Astrocyte of the cerebellum (primary cell): ENCODE measurements at regions not wholly inside any gene's neighbourhood (a gene's known extent, or its start where the extent isn't known, plus 50 kb on each side); places are given as distances from the start of the nearest gene placed in this dataset.

Experiments
- DNase-seq: peaks from one replicate; pipeline ENCODE4 v3.0.0-alpha.2; 2011; ENCODE audit warnings: low read depth
- H3K4me3 ChIP-seq: 2 replicates; pipeline ENCODE4 v1.5.1; 2011; ENCODE audit warnings: mild to moderate bottlenecking, low read depth, low read length, moderate library complexity
- in situ Hi-C: cut with HindIII; loops from 2 replicates; pipeline ENCODE4 v1.10.0; 2017; ENCODE audit warnings: low sequenced_read_pairs
- TF ChIP-seq, protein P1 (sequence below): IDR thresholded peaks from 2 replicates; pipeline ENCODE4 v1.5.1; 2012; ENCODE audit warnings: low read length, low read depth, moderate library complexity, mild to moderate bottlenecking; ENCODE audit errors: missing control alignments

DNA sequence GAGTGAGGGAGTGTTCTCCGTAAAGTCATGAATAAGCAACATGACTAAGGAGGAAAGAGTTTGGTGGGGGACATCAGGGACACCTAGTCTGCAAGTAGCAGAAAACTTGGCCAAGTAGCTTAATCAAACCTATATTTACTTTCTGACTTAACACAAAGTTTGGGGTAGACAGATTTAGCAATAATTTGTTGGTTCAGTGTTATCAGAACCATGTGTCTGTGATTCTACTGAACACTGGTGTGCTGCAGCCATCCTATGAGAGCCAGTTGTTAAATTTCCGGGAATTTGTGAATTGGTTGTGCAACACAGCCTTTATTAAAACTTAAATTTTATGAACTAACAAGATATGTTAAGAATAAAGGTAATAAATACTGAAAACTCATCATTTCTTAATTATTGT is 469.3 kb downstream of the C4orf33 start:
- in situ Hi-C loops, result no loop called here
- TF ChIP-seq, protein P1, sequence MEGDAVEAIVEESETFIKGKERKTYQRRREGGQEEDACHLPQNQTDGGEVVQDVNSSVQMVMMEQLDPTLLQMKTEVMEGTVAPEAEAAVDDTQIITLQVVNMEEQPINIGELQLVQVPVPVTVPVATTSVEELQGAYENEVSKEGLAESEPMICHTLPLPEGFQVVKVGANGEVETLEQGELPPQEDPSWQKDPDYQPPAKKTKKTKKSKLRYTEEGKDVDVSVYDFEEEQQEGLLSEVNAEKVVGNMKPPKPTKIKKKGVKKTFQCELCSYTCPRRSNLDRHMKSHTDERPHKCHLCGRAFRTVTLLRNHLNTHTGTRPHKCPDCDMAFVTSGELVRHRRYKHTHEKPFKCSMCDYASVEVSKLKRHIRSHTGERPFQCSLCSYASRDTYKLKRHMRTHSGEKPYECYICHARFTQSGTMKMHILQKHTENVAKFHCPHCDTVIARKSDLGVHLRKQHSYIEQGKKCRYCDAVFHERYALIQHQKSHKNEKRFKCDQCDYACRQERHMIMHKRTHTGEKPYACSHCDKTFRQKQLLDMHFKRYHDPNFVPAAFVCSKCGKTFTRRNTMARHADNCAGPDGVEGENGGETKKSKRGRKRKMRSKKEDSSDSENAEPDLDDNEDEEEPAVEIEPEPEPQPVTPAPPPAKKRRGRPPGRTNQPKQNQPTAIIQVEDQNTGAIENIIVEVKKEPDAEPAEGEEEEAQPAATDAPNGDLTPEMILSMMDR, result no peak
- H3K4me3 ChIP-seq, result no peak overlapping the region
- no peak for DNase-seq

DNA sequence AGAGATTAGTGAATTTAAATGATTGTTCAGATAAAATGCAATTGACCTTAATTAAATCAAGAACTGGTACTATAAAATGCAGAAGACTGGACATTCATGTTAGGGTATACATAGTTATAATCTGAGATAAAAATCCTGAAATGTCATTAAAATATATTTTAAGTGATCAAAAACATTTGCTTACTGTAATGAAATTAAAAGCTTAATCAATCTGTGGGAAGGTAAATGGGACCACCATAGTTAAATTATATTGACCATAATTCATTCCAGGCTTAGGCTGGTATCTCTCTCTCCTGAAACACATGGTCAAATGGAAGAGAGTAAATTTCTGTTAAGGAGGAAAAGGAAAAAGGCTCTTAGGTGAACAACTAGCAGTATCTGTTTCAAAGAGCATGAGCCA is 474.4 kb downstream of the C4orf33 start:
- DNase-seq, result no peak
- H3K4me3 ChIP-seq, result no peak overlapping the region
- TF ChIP-seq, protein P1, result no peak
- in situ Hi-C loops, result no loop called here

DNA sequence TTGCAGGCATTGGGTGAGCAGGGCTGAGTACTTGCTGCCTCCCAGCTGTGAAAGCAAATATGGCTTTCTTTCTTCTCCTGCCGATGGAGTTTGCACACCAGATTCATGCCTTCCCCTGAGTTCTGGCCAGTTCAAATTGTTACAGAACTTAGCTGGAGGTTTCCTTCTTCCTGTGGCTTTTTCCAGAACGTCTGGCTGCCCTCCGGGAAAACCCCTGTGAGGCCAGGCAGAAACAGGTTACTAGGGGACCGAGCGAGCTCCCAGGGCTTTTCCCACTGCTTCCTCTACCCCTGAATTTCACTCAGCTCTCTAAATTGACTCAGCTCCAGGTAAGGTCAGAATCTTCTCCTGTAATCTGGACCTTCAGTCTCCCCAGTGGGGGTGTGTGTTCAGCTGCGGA is 482.4 kb downstream of the C4orf33 start:
- no peak overlapping the region for H3K4me3 ChIP-seq
- in situ Hi-C loops, result no loop called here
- no peak for DNase-seq
- TF ChIP-seq, protein P1, result no peak

DNA sequence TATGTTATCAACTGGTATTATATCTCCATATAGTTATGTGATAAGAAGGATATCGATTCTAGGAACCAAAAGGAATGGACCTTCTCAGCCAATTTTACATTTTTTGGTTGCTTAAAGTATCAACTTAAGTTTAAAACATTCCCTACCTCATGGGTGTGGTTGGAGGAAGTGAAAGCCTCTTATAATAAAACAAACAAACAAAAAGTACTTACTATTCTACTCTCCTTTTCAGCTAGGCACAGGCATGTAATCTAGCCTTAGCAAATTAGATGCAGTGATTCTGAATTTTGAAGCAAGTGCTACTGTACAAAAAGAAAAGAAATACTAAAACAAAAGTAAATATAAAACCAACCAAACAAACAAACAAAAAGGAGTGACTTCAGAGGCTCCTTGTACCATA is 485.4 kb downstream of the C4orf33 start:
- in situ Hi-C loops, result no loop called here
- DNase-seq, result no peak
- TF ChIP-seq, protein P1, result no peak
- no peak overlapping the region for H3K4me3 ChIP-seq

DNA sequence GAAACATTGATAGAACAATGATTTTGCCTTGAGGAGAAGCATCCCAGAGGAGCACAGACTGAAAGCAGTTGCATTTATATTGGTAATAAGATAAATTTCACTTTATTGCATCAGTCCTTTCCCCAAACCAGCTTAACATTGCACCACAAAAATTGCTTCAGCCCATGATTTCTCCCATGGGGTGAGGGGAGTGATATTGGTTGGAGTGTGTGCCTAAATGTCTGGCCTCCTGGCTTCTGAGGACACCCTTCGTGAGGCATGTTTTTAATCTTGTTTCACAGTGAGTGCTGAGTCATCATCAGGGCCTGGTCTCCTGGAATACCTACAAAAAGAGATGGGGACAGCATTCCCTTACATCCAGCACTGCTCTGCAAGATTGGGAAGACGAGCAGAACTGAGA is 487.9 kb downstream of the C4orf33 start:
- H3K4me3 ChIP-seq, result no peak overlapping the region
- in situ Hi-C loops, result no loop called here
- TF ChIP-seq, protein P1, result no peak
- DNase-seq, result no peak

DNA sequence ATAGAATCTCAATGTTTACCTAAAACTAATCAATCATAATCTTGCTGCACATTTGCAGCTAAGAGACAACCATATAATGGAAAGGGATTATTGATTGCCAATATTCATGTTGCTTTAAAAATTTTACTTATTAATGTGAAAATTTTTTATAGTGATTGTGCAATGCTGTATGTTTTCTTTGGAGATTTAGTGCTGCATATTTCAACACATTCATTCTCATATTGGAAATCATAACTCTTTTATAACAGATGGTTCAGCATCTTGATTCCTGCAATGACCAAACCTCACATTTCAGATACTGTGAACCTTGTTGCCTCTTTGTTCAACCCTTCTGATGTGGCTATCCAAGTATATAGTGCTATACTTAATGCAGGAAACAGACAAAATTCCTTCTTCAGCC is 502.6 kb downstream of the C4orf33 start:
- no peak for DNase-seq
- TF ChIP-seq, protein P1, result no peak
- H3K4me3 ChIP-seq, result no peak overlapping the region
- in situ Hi-C loops, result no loop called here

DNA sequence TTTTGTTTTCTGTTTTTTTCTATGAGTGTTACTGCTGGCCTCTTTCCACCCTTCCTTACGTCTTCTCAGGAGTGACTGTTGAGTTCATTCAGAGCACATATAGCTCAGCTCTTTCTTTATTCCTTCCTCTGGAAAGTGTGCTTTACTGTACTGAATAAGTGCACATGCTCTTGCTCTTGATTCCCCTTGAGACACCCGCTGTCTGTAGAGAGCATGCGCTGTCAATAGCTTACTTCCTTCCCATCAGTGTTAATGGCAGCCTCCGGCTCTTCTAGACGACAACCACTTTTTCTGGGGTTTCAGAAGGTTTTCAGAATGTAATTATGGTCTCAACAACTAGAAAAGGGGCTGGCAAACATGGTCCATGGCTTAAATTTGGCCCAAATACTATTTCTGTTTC is 504.9 kb downstream of the C4orf33 start:
- H3K4me3 ChIP-seq, result no peak overlapping the region
- in situ Hi-C loops, result no loop called here
- TF ChIP-seq, protein P1, result no peak
- DNase-seq, result no peak
